A549 (cell line): ENCODE measurements at regions not wholly inside any gene's neighbourhood (a gene's known extent, or its start where the extent isn't known, plus 50 kb on each side); places are given as distances from the start of the nearest gene placed in this dataset.
"Not testable (repeated sequence)": the region's sequence is repeated elsewhere in the genome, so short reads cannot be mapped to it uniquely, and the experiment has no call there.

ENCODE experiments used
- ATAC-seq, 2 experiments: fragments of 200-7000 bp in 1 of 2; fragments of >200 bp in 1 of 2; cut with Nextera tagmentation in 1 of 2; cut with Tn5 transposase in 1 of 2; 3 replicates each; pipeline versions ENCODE4 v1.8.0 to v1.9.1; 2018 to 2020; ENCODE audit warnings: mild to moderate bottlenecking in 1 of 2, moderate library complexity in 1 of 2
- CTCF ChIA-PET: fragments of 300-600 bp; sonication (Branson Sonifier 250); formaldehyde crosslinking; extraction: SDS; loops from one replicate; lab custom pipeline; 2021; ENCODE audit warnings: antibody characterized with exemption, inconsistent platforms; lab: Yijun Ruan, JAX
- POLR2A ChIA-PET: fragments of 350-600 bp; formaldehyde crosslinking; extraction: SDS; loops from one replicate; lab custom pipeline; 2021; ENCODE audit warnings: antibody characterized with exemption, inconsistent platforms; lab: Yijun Ruan, JAX
- DNase-seq, 2 experiments: peaks; one replicate each; pipeline versions ENCODE4 v3.0.0 to v3.0.0-alpha.2; 2011 to 2016; ENCODE audit warnings: low read depth in 1 of 2, low spot score in 1 of 2
- FAIRE-seq: peaks from 2 replicates; lab custom pipeline; 2011; peaks lifted over from hg19 to GRCh38; lab: Jason Lieb, UNC
- H3K27ac ChIP-seq, 2 experiments: fragments of >200 bp; sonication (Bioruptor Twin); formaldehyde crosslinking; 3 replicates each; pipeline ENCODE4 v1.5.1; 2016 to 2017
- H3K4me1 ChIP-seq: fragments of >200 bp; sonication (Bioruptor Twin); formaldehyde crosslinking; 3 replicates; pipeline ENCODE4 v1.6.1; 2016
- H3K4me2 ChIP-seq: fragments of >200 bp; sonication (Bioruptor Twin); formaldehyde crosslinking; 3 replicates; pipeline ENCODE4 v1.6.1; 2016
- H3K4me3 ChIP-seq: fragments of >200 bp; sonication (Bioruptor Twin); formaldehyde crosslinking; 3 replicates; pipeline ENCODE4 v1.5.1; 2016
- H3K9me3 ChIP-seq: fragments of >200 bp; sonication (Bioruptor Twin); formaldehyde crosslinking; 3 replicates; pipeline ENCODE4 v1.6.1; 2016
- EP300 ChIP-seq, 2 experiments: fragments of >200 bp; sonication (Bioruptor Twin); formaldehyde crosslinking; IDR thresholded peaks; 2 replicates in 1 of 2; 3 replicates in 1 of 2; pipeline ENCODE4 v1.6.1; 2016 to 2017
- ESRRA ChIP-seq: fragments of 150-350 bp; IDR thresholded peaks from 2 replicates; pipeline ENCODE4 v1.6.1; 2014; ENCODE audit warnings: mild to moderate bottlenecking, low read length, borderline replicate concordance
- GATA3 ChIP-seq: IDR thresholded peaks from 2 replicates; pipeline ENCODE4 v1.6.1; 2012; ENCODE audit warnings: borderline replicate concordance
- HDAC2 ChIP-seq: fragments of 200-600 bp; sonication (generic); IDR thresholded peaks from 2 replicates; pipeline ENCODE4 v1.6.1; 2016
- HEYL ChIP-seq: fragments of 250-450 bp; sonication (Bioruptor Pico); IDR thresholded peaks from 2 replicates; pipeline ENCODE4 v1.8.0; 2021; ENCODE audit warnings: mild to moderate bottlenecking, moderate library complexity
- HOXB13 ChIP-seq: fragments of 250-450 bp; sonication (Bioruptor Pico); IDR thresholded peaks from 2 replicates; pipeline ENCODE4 v1.5.0; 2020; ENCODE audit warnings: low read depth, mild to moderate bottlenecking, moderate library complexity
- JUNB ChIP-seq: fragments of >200 bp; sonication (Bioruptor Twin); formaldehyde crosslinking; IDR thresholded peaks from 2 replicates; pipeline ENCODE4 v1.6.1; 2016
- MAFK ChIP-seq: fragments of 450-650 bp; IDR thresholded peaks from 2 replicates; pipeline ENCODE4 v1.6.1; 2014; ENCODE audit not compliant: partially characterized antibody
- NFE2L2 ChIP-seq: fragments of 150-350 bp; conservative IDR thresholded peaks from 2 replicates; pipeline ENCODE4 v1.6.1; 2014; ENCODE audit warnings: low read length
- NPAS2 ChIP-seq: fragments of 250-450 bp; sonication (Bioruptor Pico); IDR thresholded peaks from 2 replicates; pipeline ENCODE4 v1.8.0; 2022; ENCODE audit warnings: mild to moderate bottlenecking, moderate library complexity, borderline replicate concordance
- RARB ChIP-seq: fragments of 250-450 bp; sonication (Bioruptor Pico); IDR thresholded peaks from 2 replicates; pipeline ENCODE4 v1.8.0; 2021; ENCODE audit warnings: mild to moderate bottlenecking, moderate library complexity
- REST ChIP-seq: fragments of 200-600 bp; sonication (generic); IDR thresholded peaks from 2 replicates; pipeline ENCODE4 v1.6.1; 2016; ENCODE audit warnings: antibody characterized with exemption, mild to moderate bottlenecking, moderate library complexity
- RFX5 ChIP-seq: fragments of 450-650 bp; IDR thresholded peaks from 2 replicates; pipeline ENCODE4 v1.7.1; 2014; ENCODE audit warnings: antibody characterized with exemption, mild to moderate bottlenecking, moderate library complexity
- SMC3 ChIP-seq: fragments of >200 bp; sonication (Bioruptor Twin); formaldehyde crosslinking; IDR thresholded peaks from 3 replicates; pipeline ENCODE4 v1.6.1; 2018; ENCODE audit warnings: inconsistent platforms
- ZFP36 ChIP-seq: fragments of 450-650 bp; IDR thresholded peaks from 2 replicates; pipeline ENCODE4 v1.6.1; 2014; ENCODE audit warnings: borderline replicate concordance; ENCODE audit not compliant: partially characterized antibody
- ZNF302 ChIP-seq: fragments of 250-450 bp; sonication (Bioruptor Pico); IDR thresholded peaks from 2 replicates; pipeline ENCODE4 v1.9.0; 2021; ENCODE audit warnings: inconsistent platforms, mild to moderate bottlenecking, moderate library complexity
- ZSCAN20 ChIP-seq: fragments of 250-450 bp; sonication (Bioruptor Pico); IDR thresholded peaks from 2 replicates; pipeline ENCODE4 v1.8.0; 2022; ENCODE audit warnings: mild to moderate bottlenecking, moderate library complexity
- WGBS: methylation state at CpG from one replicate; pipeline ENCODE4 v1.1.6; 2017; ENCODE audit errors: missing lambda C conversion rate; 5-methylcytosine and 5-hydroxymethylcytosine counted together

DNA sequence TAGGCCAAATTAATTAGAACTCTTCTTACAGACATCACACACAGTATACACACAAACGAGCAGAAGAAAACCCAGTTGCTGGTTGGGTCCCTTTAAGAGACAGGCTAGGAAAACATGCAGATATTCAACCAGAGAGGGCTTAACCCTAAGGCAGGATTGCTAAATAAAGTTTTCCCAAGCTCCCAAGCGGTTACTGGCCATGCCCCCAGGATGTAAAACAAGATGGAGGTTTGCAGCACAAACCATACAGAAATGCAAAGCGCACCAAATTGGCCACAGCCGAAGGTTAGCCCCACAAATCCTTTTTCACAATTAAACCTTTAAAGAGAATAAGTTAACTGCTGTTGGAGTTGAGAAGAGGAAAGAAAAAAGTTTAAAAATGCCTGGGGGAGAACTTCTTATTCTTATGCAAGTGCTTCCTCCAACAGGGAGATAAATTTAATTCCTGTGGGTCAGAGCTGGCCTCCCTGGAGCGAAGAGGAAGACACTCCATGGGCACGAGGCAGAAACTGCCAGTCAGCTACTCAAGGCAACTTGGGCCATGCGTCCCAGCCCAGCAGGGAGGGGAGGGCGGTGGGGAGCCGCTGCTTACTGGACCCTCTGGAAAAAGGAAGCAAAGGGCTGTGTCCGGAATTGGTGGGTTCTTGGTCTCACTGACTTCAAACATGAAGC is 167.6 kb upstream of the ARSJ start (continued):
- no peak for TF ChIP-seq EP300 (IDR thresholded peaks at IDR 0.05)
- no peak for TF ChIP-seq ESRRA

GRCh38 chr4:114147619-114148208 is 168.3 kb upstream of the ARSJ start:
- ATAC-seq, H3K4me2 ChIP-seq, CTCF ChIA-PET, H3K9me3 ChIP-seq, H3K27ac ChIP-seq, DNase-seq, H3K4me1 ChIP-seq, H3K4me3 ChIP-seq, FAIRE-seq, POLR2A ChIA-PET: not testable (repeated sequence)
- WGBS, result 79% methylated on average over 17 of the region's 17 CpGs

GRCh38 chr4:114148372-114149070 is 169.1 kb upstream of the ARSJ start:
- H3K4me1 ChIP-seq, H3K9me3 ChIP-seq, FAIRE-seq, POLR2A ChIA-PET, H3K4me2 ChIP-seq, DNase-seq, H3K27ac ChIP-seq, ATAC-seq, H3K4me3 ChIP-seq, CTCF ChIA-PET: not testable (repeated sequence)
- 80% methylated on average over 1 of the region's 27 CpGs for WGBS

DNA sequence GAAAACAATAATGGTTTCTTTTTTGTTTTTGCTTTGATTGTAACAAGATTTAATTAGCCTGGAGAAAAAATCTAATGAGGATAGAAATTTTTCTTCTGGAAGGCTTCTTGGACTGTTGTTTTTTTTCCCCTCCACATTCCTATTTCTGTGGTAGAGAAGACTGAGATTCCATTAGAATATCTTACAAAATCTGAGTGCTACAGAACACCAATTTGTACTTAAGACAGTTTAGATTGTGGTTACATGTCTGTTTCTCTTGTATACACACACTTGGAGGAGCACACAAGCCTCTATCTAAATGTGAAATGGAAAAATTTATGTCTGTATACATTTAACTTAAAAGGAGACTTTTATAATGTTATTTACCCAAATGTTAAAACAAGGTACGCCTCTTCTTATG is 176.9 kb upstream of the ARSJ start:
- ATAC-seq (no peak), DNase-seq (no peak), FAIRE-seq (no peak)
- POLR2A ChIA-PET, result no interaction called here
- WGBS, result 90% methylated on average over 1 of the region's 1 CpG
- Histone ChIP-seq H3K27ac (no peak overlapping the region), H3K4me2 (no peak overlapping the region), H3K4me1 (no peaks in the 10 kb centered on the region), H3K9me3 (no peaks in the 10 kb centered on the region), H3K4me3 (no peak overlapping the region)
- TF ChIP-seq RARB (CRISPR knock-in tag) (no peak), HEYL (no peak), HOXB13 (CRISPR knock-in tag) (no peak), ZSCAN20 (CRISPR knock-in tag) (no peak), HDAC2 (no peak), ZFP36 (no peak), NPAS2 (no peak), JUNB (no peak), GATA3 (no peak), SMC3 (no peak), ZNF302 (no peak), NFE2L2 (no peak), MAFK (no peak), RFX5 (no peak), REST (no peak)
- CTCF ChIA-PET, result no interaction called here
